GM19023 (cell line): ENCODE measurements at regions not wholly inside any gene's neighbourhood (a gene's known extent, or its start where the extent isn't known, plus 50 kb on each side); places are given as distances from the start of the nearest gene placed in this dataset.
"Not testable (repeated sequence)": the region's sequence is repeated elsewhere in the genome, so short reads cannot be mapped to it uniquely, and the experiment has no call there.

Source experiments
- ATAC-seq: cut with Tn5 transposase; IDR thresholded peaks from one replicate; pipeline ENCODE4 v1.9.1; 2021; ENCODE audit warnings: mild to moderate bottlenecking, moderate library complexity; ENCODE audit not compliant: unreplicated experiment

DNA sequence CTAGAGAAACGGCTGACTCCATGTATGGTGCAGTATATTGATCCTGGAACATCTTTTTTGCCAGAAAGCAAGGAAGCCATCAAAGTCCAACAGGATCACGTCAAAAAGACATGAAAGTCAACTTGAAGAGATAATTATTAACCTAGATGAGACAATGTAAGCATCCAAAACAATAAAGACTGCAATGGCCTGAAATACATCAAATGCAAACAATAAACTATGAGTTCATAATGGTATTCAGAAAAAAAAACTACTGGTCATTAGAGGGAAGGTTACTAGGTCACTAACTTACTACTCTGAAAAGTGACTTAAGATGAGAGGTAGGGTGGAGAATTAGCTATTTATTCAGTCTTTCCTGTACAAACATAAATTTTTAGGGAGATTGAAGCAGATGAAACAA is 75.3 kb upstream of the OR4F16 start:
- ATAC-seq: not testable (repeated sequence)

DNA sequence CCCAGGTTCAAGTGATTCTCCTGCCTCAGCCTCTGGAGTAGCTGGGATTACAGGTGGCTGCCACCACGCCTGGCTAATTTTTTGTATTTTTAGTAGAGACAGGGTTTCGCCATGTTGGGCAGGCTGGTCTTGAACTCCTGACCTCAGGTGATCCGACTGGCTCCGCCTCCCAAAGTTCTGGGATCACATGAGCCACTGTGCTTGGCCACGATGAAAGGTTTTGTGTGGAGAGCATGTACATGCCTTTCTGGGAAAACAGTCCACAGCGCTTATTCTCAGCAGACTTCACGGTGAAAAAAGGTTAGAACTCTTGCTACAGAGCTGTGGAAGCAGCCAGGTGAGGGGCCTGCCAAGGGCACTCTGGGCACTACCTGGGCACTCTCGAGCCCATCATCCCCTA is 85.0 kb upstream of the OR4F16 start:
- not testable (repeated sequence) for ATAC-seq

DNA sequence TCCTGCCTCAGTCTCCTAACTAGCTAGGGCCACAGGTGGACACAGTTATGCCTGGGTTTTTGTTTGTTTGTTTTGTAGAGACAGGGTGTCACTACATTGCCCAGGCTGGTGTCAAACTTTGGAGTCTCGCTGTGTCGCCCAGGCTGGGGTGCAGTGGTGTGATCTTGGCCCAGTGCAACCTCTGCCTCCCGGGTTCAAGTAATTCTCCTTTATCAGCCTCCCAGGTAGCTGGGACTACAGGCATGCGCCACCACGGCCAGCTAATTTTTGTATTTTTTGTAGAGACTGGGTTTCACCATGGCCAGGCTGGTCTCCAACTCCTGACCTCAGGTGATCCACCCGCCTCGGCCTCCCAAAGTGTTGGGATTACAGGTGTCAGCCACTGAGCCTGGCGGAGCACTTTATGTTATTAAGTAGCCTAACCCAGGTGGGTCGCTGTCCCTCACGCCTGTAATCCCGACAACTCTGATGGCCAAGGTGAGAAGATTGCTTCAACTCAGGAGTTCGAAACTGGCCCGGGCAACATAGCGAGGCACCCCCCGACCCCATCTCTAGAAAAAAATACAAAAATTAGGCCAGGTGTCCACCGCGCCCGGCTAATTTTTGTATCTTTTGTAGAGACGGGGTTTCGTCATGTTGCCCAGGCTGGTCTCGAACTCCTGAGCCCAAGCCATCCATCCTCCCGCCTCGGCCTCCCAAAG is 91.2 kb upstream of the OR4F16 start:
- not testable (repeated sequence) for ATAC-seq

- peak; percentile 99 for ATAC-seq
Observed at GRCh38 chr1:778451-779278, 92.2 kb upstream of the OR4F16 start.

- ATAC-seq: not testable (repeated sequence)
Observed at GRCh38 chr1:779621-780020, 93.2 kb upstream of the OR4F16 start.

GRCh38 chr1:788835-789234 is 102.4 kb upstream of the OR4F16 start:
- ATAC-seq: no peak

DNA sequence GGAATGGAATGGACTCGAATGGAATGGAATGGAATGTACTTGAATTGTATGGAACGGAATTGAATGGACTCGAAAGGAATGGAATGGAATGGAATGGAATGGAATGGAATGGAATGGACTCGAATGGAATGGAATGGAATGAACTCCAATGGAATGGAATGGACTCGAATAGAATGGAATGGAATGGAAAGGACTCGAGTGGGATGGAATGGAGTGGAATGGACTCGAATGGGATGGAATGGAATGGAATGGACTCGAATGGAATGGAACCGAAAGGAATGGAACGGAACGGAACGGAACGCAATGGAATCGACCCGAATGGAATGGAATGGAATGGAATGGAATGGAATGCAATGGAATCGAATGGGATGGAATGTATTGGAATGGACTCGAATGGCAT is 103.2 kb upstream of the OR4F16 start:
- not testable (repeated sequence) for ATAC-seq

- ATAC-seq: not testable (repeated sequence)
Observed at GRCh38 chr1:790388-790930, 104.0 kb upstream of the OR4F16 start.

DNA sequence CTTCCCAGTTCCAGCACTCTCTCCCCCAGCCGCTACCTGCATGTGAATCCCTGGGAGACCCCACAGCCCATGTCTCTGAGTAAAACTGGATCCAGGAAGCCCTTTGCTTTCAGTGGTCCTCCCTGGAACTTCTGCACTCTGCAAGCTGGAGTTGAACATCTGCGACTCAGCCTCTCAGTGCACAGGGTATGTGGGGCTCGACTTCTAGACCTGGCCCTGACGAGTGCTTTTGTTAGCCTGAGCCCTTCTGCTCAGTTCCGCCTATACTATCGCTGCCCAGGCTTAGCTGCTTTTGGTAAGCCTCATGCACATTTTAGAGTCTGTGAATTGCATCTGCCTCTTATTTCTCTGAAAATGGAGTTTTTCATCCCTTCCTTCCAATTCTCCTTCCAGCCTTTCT is 107.9 kb upstream of the OR4F16 start:
- ATAC-seq: not testable (repeated sequence)

- not testable (repeated sequence) for ATAC-seq
Observed at GRCh38 chr1:794918-795584, 108.6 kb upstream of the OR4F16 start.

- ATAC-seq: not testable (repeated sequence)
Observed at GRCh38 chr1:797649-798048, 111.2 kb upstream of the OR4F16 start.

GRCh38 chr1:800397-800796 is 113.9 kb upstream of the OR4F16 start:
- not testable (repeated sequence) for ATAC-seq

DNA sequence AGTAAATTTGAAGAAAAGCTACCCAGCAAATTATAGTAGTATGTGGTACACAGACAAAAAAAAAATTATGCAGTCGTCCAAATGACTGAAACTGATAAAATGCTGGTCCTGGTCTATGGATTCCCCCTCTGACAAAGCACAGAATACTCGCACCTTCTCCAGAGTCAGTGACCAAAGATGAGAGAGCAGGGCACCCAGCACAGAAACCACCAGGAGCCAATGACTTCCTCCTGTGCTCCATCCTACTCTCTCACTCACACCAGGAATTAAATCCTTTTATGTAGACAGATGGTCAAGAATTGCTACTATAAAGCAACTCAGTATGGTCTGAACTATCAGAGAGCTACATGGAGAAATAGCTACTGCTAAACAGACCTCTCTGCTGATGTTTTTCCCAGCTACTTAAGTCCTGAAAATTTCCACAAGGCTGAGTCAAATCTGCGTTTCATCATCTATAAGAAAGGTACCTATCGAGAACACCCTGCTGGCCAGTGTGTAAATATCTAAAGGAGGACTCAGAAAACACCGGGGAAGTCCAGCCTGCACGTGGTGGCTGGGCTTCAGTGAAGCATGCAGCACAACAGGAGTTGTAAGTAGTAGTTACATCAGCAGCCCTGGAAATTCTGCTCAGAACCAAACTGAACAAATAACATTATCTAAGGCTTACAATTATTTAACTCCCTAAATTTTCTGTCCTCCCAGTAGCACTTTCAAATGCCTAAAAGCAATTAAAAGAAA is 118.1 kb upstream of the OR4F16 start:
- peak; percentile 81 for ATAC-seq

- ATAC-seq: not testable (repeated sequence)
Observed at GRCh38 chr1:805310-805709, 118.4 kb upstream of the SAMD11 start.

- not testable (repeated sequence) for ATAC-seq
Observed at GRCh38 chr1:807066-807465, 116.7 kb upstream of the SAMD11 start.

DNA sequence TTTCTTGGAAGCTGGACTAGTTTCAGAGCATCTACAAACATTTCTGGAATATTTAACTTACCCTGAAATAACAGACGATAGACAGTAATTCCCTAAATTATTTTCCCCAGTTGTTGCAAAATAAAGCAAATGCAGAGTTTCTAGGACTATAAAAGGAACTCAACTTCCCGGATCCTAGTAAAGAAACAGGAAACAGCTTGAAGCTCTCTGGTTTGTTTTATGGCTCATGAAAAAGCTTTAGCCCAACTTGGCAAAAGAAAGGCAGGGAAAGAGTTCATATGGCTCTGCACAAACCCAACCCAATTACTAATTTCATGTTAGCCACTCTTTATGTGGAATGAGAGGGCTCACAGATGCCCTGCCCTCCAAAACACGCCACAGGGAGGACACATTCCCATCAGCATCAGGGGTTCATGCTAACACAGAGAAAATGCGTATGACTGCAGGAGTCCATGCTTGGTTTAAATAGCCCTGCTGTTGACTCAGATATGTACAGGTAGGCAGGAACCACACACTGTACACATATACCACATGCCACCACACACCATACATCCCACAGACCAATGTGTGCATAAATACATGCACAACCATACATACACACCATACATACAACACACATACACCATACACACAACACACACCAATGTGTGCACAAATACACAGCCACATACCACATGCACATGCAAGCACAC is 115.9 kb upstream of the SAMD11 start:
- ATAC-seq: not testable (repeated sequence)

DNA sequence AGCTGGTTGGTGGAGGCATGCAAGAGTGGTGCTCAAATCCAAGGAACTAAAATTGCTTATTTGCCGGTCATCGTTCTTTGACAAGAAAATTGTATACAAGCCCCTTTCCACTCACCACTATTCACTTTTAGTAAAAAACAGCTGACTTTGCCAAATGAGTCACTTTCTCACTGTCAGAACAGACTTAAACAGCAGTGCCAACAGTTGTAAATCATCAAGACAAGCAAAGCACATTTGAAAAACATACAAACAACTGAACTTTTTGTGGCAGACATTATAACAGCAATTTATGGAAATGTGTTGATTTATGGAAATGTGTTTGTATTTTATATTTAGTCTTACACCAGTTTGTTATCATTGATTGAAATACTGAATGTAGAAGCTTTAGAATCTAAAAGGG is 112.8 kb upstream of the SAMD11 start:
- not testable (repeated sequence) for ATAC-seq

- ATAC-seq: not testable (repeated sequence)
Observed at GRCh38 chr1:812535-813127, 111.1 kb upstream of the SAMD11 start.

- ATAC-seq: not testable (repeated sequence)
Observed at GRCh38 chr1:814543-814942, 109.2 kb upstream of the SAMD11 start.
